ENCODE measurements at regions not wholly inside any gene's neighbourhood (a gene's known extent, or its start where the extent isn't known, plus 50 kb on each side); places are given as distances from the start of the nearest gene placed in this dataset.

- in situ Hi-C loops (cut with MboI; ENCODE audit: low sequenced_read_pairs) = no loop called here
- Histone ChIP-seq H3K4me1 (ENCODE audit: control insufficient read depth, insufficient read depth, low read length) (no peaks in the 10 kb centered on the region), H3K23ac (ENCODE audit: low read depth, low read length) (no peak overlapping the region), H3K79me1 (ENCODE audit: low read depth in 1 of 2, low read length in 2 of 2) (no peaks in the 10 kb centered on the region), H2BK15ac (ENCODE audit: low read depth, low read length) (no peak overlapping the region), H2BK120ac (ENCODE audit: low read depth, low read length) (no peak overlapping the region), H2AFZ (replicated peaks; ENCODE audit: low read length, poor library complexity) (no peak overlapping the region), H3K18ac (ENCODE audit: low read depth, low read length) (no peak overlapping the region), H3K27me3 (ENCODE audit: control insufficient read depth, insufficient read depth, low read length) (no peaks in the 10 kb centered on the region), H3K9me3 (ENCODE audit: control insufficient read depth, insufficient read depth, low read length) (no peaks in the 10 kb centered on the region), H4K20me1 (ENCODE audit: insufficient read depth, low read length) (no peaks in the 10 kb centered on the region), H3K4me2 (ENCODE audit: low read depth, low read length) (no peak overlapping the region), H4K8ac (ENCODE audit: low read depth in 2 of 2, low read length in 2 of 2) (no peak overlapping the region), H3K14ac (replicated peaks; ENCODE audit: low read depth, low read length) (no peak overlapping the region), H3K56ac (ENCODE audit: extremely low read depth, insufficient read depth, low read length) (no peak overlapping the region), H3K27ac (ENCODE audit: insufficient read depth, low read length) (no peak overlapping the region), H3K9ac (ENCODE audit: low read depth, low read length) (no peak overlapping the region), H2AK9ac (replicated peaks; ENCODE audit: low read depth, low read length, poor library complexity) (no peak overlapping the region), H2BK5ac (ENCODE audit: low read depth, low read length, poor library complexity, severe bottlenecking) (no peak overlapping the region), H4K5ac (ENCODE audit: low read depth, low read length) (no peak overlapping the region), H3K36me3 (ENCODE audit: control insufficient read depth, insufficient read depth, low read length) (no peaks in the 10 kb centered on the region), H2AK5ac (ENCODE audit: low read depth, low read length) (no peak overlapping the region), H3K4ac (ENCODE audit: low read depth, low read length) (no peak overlapping the region), H3K4me3 (ENCODE audit: insufficient read depth, low read depth, low read length) (no peak overlapping the region), H2BK20ac (ENCODE audit: low read depth, low read length) (no peak overlapping the region), H4K91ac (ENCODE audit: insufficient read depth, low read depth, low read length) (no peak overlapping the region), H3K9me1 (ENCODE audit: insufficient read depth, low read length) (no peaks in the 10 kb centered on the region)
- ATAC-seq (ENCODE audit: low read depth) (no peak), DNase-seq (no peak)
- TF ChIP-seq RAD21 (IDR thresholded peaks at IDR 0.05; ENCODE audit: low read length) (no peak), MAZ (IDR thresholded peaks at IDR 0.05; ENCODE audit: borderline replicate concordance, low read depth, low read length) (no peak), MAFK (IDR thresholded peaks at IDR 0.05; ENCODE audit: low read depth, low read length) (peak; percentile 87), POLR2A (IDR thresholded peaks at IDR 0.05; ENCODE audit: low read depth, low read length) (no peak), RCOR1 (IDR thresholded peaks at IDR 0.05; ENCODE audit: insufficient replicate concordance, low read length) (no peak), BHLHE40 (IDR thresholded peaks at IDR 0.05; ENCODE audit: low read depth, low read length) (no peak)
- dilution Hi-C loops (cut with HindIII; ENCODE audit: low sequenced_read_pairs, unreplicated experiment) = no loop called here
- ChIA-PET CTCF (no interaction called here), POLR2A (ENCODE audit: unreplicated experiment) (no interaction called here)
- intact Hi-C loops (cut with micrococcal nuclease) = no loop called here
- WGBS, 2 experiments (ENCODE audit: extremely low coverage in 2 of 2, insufficient read length in 1 of 2) = no CpG with 5 or more reads among the region's 3 CpGs
- no TSS peak for BruUV-seq (replicated peaks)
Observed at GRCh38 chr13:19332378-19332777, 150.8 kb upstream of the TUBA3C start.

All from IMR-90 (cell line).